ENCODE measurements at regions not wholly inside any gene's neighbourhood (a gene's known extent, or its start where the extent isn't known, plus 50 kb on each side); places are given as distances from the start of the nearest gene placed in this dataset.

DNA sequence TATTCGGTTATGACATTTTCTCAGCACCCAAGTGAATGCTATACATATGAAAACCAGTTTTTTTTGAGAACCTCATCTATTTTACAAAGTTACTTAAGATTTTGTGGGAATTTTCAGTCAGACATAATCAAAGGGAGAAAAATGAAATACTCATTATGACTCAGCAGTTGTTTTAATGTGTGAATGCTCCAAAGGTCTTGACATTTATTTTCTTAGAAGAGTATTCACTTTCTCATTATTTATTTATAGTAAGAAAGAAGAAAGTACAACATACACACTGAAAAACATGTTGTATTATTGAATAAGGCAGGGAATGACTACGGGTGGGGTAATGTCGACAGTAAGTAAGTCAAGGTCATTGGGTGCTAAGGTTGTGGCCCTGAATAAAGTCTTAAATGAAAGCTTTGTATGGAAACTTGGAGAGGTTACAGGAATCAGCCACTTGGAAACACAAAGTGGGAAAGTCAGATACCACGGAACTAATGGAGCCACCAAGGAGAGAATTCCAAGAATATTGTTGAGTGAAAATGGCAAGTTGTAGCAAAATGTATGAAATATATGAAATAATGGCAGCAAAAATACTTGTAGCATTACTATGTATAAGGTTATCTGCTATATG lies 844.5 kb downstream of the TBL1XR1 start:
- TF ChIP-seq MYC (IDR thresholded peaks at IDR 0.05; ENCODE audit: low read depth, low read length) = no peak
- TF ChIP-seq MYC (CRISPR knock-in tag; IDR thresholded peaks at IDR 0.05; ENCODE audit: borderline replicate concordance, low read depth) = no peak
- TF ChIP-seq SMARCB1 (IDR thresholded peaks at IDR 0.05; ENCODE audit: insufficient read length, low read depth) = no peak
- no peak for TF ChIP-seq ZNF41 (CRISPR knock-in tag; conservative IDR thresholded peaks at IDR 0.05)
- TF ChIP-seq, protein P1, sequence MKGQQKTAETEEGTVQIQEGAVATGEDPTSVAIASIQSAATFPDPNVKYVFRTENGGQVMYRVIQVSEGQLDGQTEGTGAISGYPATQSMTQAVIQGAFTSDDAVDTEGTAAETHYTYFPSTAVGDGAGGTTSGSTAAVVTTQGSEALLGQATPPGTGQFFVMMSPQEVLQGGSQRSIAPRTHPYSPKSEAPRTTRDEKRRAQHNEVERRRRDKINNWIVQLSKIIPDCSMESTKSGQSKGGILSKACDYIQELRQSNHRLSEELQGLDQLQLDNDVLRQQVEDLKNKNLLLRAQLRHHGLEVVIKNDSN (CRISPR knock-in tag; IDR thresholded peaks at IDR 0.05) = no peak
- no peak for TF ChIP-seq CEBPB (tag; IDR thresholded peaks at IDR 0.05)
- TF ChIP-seq, protein P2, sequence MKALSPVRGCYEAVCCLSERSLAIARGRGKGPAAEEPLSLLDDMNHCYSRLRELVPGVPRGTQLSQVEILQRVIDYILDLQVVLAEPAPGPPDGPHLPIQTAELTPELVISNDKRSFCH (CRISPR knock-in tag; IDR thresholded peaks at IDR 0.05) = no peak
- TF ChIP-seq, protein P2 (tag; IDR thresholded peaks at IDR 0.05) = no peak
- no peak for TF ChIP-seq ZSCAN29 (IDR thresholded peaks at IDR 0.05)

Measured in K562 (cell line).